Hepatocyte (in vitro differentiated cells): ENCODE measurements at regions not wholly inside any gene's neighbourhood (a gene's known extent, or its start where the extent isn't known, plus 50 kb on each side); places are given as distances from the start of the nearest gene placed in this dataset.

Experiments used
- CTCF ChIP-seq: fragments of 200-600 bp; sonication (generic); IDR thresholded peaks from 2 replicates; pipeline ENCODE4 v1.5.1; 2016; ENCODE audit warnings: antibody characterized with exemption, mild to moderate bottlenecking; ENCODE audit not compliant: poor library complexity
- EZH2 ChIP-seq: fragments of 200-600 bp; sonication (generic); IDR thresholded peaks from 2 replicates; pipeline ENCODE4 v1.6.1; 2016; ENCODE audit warnings: antibody characterized with exemption, mild to moderate bottlenecking, borderline replicate concordance
- EZH2phosphoT487 ChIP-seq: fragments of 200-600 bp; sonication (generic); IDR thresholded peaks from one replicate; pipeline ENCODE4 v1.6.1; 2018; ENCODE audit warnings: antibody characterized with exemption, mild to moderate bottlenecking, low read depth, moderate library complexity; ENCODE audit not compliant: unreplicated experiment, severe bottlenecking

GRCh38 chr1:209227171-209227570, 356.3 kb upstream of the CAMK1G start:
- no peak for TF ChIP-seq CTCF
- no peak for TF ChIP-seq EZH2
- TF ChIP-seq EZH2phosphoT487: no peak
